ENCODE measurements at regions not wholly inside any gene's neighbourhood (a gene's known extent, or its start where the extent isn't known, plus 50 kb on each side); places are given as distances from the start of the nearest gene placed in this dataset.
A peak's percentile ranks its signal among the peaks of the same experiment; 100 is the strongest.

DNA sequence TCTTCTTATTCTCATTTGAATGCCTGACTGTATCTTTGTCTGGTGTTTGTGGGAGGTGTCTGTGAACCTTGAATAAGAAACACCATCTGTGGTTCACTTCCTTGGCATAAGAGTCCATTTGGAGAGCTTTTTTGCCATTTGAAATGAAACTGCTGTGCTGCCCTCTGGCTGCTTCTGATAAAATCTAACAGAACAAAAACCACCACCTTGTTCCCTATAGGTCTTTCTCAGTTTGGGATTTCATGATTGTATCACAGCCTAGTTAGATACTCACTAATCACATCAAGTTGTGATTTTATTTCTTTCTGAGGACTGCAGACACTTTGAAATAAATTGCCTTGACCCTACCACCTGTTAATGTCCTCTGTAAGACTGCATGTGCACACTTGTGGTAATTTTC is 102.7 kb upstream of the FAM13C start:
- H3K9me3 Mint-ChIP-seq: peaks cover 16% of the 10 kb centered on the region
- CTCF ChIA-PET: interaction anchor here (0.6 to 1.6 kb wide), 7 partner anchors 21 to 161 kb away, joined by 3 to 4 read pairs (median 3); partner anchors contain the start of gene FAM13C
- TF ChIP-seq CREM (CRISPR knock-in tag; IDR thresholded peaks at IDR 0.05): no peak
- no peak for TF ChIP-seq GABPB1 (CRISPR knock-in tag; IDR thresholded peaks at IDR 0.05)
- no peak for TF ChIP-seq E2F5 (CRISPR knock-in tag; IDR thresholded peaks at IDR 0.05)
- TF ChIP-seq HMGA2 (CRISPR knock-in tag; IDR thresholded peaks at IDR 0.05): no peak
- TF ChIP-seq RELA (CRISPR knock-in tag; IDR thresholded peaks at IDR 0.05; ENCODE audit: borderline replicate concordance): no peak
- TF ChIP-seq GRHL2 (CRISPR knock-in tag; IDR thresholded peaks at IDR 0.05; ENCODE audit: insufficient replicate concordance, severe bottlenecking): no peak
- TF ChIP-seq, protein P1, sequence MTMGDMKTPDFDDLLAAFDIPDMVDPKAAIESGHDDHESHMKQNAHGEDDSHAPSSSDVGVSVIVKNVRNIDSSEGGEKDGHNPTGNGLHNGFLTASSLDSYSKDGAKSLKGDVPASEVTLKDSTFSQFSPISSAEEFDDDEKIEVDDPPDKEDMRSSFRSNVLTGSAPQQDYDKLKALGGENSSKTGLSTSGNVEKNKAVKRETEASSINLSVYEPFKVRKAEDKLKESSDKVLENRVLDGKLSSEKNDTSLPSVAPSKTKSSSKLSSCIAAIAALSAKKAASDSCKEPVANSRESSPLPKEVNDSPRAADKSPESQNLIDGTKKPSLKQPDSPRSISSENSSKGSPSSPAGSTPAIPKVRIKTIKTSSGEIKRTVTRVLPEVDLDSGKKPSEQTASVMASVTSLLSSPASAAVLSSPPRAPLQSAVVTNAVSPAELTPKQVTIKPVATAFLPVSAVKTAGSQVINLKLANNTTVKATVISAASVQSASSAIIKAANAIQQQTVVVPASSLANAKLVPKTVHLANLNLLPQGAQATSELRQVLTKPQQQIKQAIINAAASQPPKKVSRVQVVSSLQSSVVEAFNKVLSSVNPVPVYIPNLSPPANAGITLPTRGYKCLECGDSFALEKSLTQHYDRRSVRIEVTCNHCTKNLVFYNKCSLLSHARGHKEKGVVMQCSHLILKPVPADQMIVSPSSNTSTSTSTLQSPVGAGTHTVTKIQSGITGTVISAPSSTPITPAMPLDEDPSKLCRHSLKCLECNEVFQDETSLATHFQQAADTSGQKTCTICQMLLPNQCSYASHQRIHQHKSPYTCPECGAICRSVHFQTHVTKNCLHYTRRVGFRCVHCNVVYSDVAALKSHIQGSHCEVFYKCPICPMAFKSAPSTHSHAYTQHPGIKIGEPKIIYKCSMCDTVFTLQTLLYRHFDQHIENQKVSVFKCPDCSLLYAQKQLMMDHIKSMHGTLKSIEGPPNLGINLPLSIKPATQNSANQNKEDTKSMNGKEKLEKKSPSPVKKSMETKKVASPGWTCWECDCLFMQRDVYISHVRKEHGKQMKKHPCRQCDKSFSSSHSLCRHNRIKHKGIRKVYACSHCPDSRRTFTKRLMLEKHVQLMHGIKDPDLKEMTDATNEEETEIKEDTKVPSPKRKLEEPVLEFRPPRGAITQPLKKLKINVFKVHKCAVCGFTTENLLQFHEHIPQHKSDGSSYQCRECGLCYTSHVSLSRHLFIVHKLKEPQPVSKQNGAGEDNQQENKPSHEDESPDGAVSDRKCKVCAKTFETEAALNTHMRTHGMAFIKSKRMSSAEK (CRISPR knock-in tag; IDR thresholded peaks at IDR 0.05; ENCODE audit: borderline replicate concordance): no peak
- TF ChIP-seq, protein P2, sequence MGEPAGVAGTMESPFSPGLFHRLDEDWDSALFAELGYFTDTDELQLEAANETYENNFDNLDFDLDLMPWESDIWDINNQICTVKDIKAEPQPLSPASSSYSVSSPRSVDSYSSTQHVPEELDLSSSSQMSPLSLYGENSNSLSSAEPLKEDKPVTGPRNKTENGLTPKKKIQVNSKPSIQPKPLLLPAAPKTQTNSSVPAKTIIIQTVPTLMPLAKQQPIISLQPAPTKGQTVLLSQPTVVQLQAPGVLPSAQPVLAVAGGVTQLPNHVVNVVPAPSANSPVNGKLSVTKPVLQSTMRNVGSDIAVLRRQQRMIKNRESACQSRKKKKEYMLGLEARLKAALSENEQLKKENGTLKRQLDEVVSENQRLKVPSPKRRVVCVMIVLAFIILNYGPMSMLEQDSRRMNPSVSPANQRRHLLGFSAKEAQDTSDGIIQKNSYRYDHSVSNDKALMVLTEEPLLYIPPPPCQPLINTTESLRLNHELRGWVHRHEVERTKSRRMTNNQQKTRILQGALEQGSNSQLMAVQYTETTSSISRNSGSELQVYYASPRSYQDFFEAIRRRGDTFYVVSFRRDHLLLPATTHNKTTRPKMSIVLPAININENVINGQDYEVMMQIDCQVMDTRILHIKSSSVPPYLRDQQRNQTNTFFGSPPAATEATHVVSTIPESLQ (CRISPR knock-in tag; IDR thresholded peaks at IDR 0.05): no peak
- TF ChIP-seq IRF2 (CRISPR knock-in tag; IDR thresholded peaks at IDR 0.05; ENCODE audit: borderline replicate concordance, low read depth): no peak
- TF ChIP-seq, protein P3, sequence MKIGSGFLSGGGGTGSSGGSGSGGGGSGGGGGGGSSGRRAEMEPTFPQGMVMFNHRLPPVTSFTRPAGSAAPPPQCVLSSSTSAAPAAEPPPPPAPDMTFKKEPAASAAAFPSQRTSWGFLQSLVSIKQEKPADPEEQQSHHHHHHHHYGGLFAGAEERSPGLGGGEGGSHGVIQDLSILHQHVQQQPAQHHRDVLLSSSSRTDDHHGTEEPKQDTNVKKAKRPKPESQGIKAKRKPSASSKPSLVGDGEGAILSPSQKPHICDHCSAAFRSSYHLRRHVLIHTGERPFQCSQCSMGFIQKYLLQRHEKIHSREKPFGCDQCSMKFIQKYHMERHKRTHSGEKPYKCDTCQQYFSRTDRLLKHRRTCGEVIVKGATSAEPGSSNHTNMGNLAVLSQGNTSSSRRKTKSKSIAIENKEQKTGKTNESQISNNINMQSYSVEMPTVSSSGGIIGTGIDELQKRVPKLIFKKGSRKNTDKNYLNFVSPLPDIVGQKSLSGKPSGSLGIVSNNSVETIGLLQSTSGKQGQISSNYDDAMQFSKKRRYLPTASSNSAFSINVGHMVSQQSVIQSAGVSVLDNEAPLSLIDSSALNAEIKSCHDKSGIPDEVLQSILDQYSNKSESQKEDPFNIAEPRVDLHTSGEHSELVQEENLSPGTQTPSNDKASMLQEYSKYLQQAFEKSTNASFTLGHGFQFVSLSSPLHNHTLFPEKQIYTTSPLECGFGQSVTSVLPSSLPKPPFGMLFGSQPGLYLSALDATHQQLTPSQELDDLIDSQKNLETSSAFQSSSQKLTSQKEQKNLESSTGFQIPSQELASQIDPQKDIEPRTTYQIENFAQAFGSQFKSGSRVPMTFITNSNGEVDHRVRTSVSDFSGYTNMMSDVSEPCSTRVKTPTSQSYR (CRISPR knock-in tag; IDR thresholded peaks at IDR 0.05): no peak
- TF ChIP-seq CBFB (CRISPR knock-in tag; IDR thresholded peaks at IDR 0.05; ENCODE audit: low read depth): no peak
- TF ChIP-seq FOXJ3 (CRISPR knock-in tag; IDR thresholded peaks at IDR 0.05; ENCODE audit: borderline replicate concordance): no peak
- no peak for TF ChIP-seq ZNF396 (CRISPR knock-in tag; IDR thresholded peaks at IDR 0.05; ENCODE audit: borderline replicate concordance)
- TF ChIP-seq, protein P4, sequence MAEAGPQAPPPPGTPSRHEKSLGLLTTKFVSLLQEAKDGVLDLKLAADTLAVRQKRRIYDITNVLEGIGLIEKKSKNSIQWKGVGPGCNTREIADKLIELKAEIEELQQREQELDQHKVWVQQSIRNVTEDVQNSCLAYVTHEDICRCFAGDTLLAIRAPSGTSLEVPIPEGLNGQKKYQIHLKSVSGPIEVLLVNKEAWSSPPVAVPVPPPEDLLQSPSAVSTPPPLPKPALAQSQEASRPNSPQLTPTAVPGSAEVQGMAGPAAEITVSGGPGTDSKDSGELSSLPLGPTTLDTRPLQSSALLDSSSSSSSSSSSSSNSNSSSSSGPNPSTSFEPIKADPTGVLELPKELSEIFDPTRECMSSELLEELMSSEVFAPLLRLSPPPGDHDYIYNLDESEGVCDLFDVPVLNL (CRISPR knock-in tag; IDR thresholded peaks at IDR 0.05; ENCODE audit: borderline replicate concordance, low read depth): no peak
- TF ChIP-seq, protein P5, sequence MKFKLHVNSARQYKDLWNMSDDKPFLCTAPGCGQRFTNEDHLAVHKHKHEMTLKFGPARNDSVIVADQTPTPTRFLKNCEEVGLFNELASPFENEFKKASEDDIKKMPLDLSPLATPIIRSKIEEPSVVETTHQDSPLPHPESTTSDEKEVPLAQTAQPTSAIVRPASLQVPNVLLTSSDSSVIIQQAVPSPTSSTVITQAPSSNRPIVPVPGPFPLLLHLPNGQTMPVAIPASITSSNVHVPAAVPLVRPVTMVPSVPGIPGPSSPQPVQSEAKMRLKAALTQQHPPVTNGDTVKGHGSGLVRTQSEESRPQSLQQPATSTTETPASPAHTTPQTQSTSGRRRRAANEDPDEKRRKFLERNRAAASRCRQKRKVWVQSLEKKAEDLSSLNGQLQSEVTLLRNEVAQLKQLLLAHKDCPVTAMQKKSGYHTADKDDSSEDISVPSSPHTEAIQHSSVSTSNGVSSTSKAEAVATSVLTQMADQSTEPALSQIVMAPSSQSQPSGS (CRISPR knock-in tag; IDR thresholded peaks at IDR 0.05; ENCODE audit: borderline replicate concordance, low read depth): no peak
- TF ChIP-seq ZNF219 (CRISPR knock-in tag; IDR thresholded peaks at IDR 0.05; ENCODE audit: borderline replicate concordance): no peak
- no peak for TF ChIP-seq ZNF416 (CRISPR knock-in tag; IDR thresholded peaks at IDR 0.05)
- DNase-seq (ENCODE audit: low spot score) (no peak), ATAC-seq (peak; percentile 71)
- 0 out of 2 replicates have a peak, but pooled peaks cover 3% of the 10 kb centered on the region for H3K36me3 Mint-ChIP-seq
- H3K4me3 Mint-ChIP-seq: no peak overlapping the region
- 0 out of 2 replicates have a peak, but pooled peaks cover 2% of the 10 kb centered on the region for H3K4me1 Mint-ChIP-seq
- no peak overlapping the region for H3K27ac Mint-ChIP-seq
- POLR2A ChIA-PET: no interaction called here
- no peaks in the 10 kb centered on the region for H3K27me3 Mint-ChIP-seq (ENCODE audit: low read depth)
